ENCODE measurements at regions not wholly inside any gene's neighbourhood (a gene's known extent, or its start where the extent isn't known, plus 50 kb on each side); places are given as distances from the start of the nearest gene placed in this dataset.

- TF ChIP-seq CTCF (IDR thresholded peaks at IDR 0.05): no peak
- TF ChIP-seq POLR2A (IDR thresholded peaks at IDR 0.05): no peak
- no peak for TF ChIP-seq POLR2AphosphoS5 (IDR thresholded peaks at IDR 0.05)
These were observed 110.9 kb upstream of the APP start for GRCh38 chr21:26281506-26281905.

All from transverse colon (tissue), 4 donors.